Vagina (tissue), 2 donors: ENCODE measurements at regions not wholly inside any gene's neighbourhood (a gene's known extent, or its start where the extent isn't known, plus 50 kb on each side); places are given as distances from the start of the nearest gene placed in this dataset.

Experiments
- POLR2A ChIP-seq, 2 donors: fragments of 450-650 bp; IDR thresholded peaks; one replicate each; pipeline ENCODE4 v1.6.1; 2017; ENCODE audit warnings: antibody characterized with exemption in 2 of 2, mild to moderate bottlenecking in 2 of 2, moderate library complexity in 2 of 2
- POLR2AphosphoS5 ChIP-seq, 2 donors: sonication (generic); formaldehyde crosslinking; IDR thresholded peaks; one replicate each; pipeline ENCODE4 v1.9.0; 2017; ENCODE audit warnings: antibody characterized with exemption in 2 of 2, mild to moderate bottlenecking in 2 of 2, low read depth in 1 of 2; ENCODE audit not compliant: insufficient read depth in 1 of 2
- TF ChIP-seq, protein P1 (sequence below), 3 experiments: fragments of 450-650 bp in 2 of 3; fragments of 200-600 bp in 1 of 3; sonication (generic) in 1 of 3; IDR thresholded peaks; one replicate each; pipeline ENCODE4 v1.5.1; 2017 to 2019; ENCODE audit warnings: antibody characterized with exemption in 3 of 3, mild to moderate bottlenecking in 2 of 3, moderate library complexity in 2 of 3

DNA sequence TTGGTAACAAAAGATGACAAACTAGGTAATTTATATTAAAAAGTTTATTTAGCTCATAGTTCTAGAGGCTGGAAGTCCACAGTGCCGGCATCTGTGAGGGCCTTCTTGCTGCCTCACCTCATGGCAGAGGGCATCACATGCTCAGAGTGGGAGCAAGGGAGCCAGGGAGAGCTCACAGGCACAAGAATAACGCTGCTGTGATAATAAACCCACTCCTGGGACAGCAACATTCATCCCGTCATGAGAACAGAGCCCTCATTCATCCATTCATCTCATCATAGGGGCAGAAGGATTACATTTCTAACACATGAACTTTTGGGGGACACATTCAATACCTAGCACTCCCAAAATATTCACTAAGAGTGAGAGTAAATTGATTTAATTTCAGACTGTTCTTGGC lies 170.6 kb upstream of the AKR1E2 start:
- TF ChIP-seq, protein P1, sequence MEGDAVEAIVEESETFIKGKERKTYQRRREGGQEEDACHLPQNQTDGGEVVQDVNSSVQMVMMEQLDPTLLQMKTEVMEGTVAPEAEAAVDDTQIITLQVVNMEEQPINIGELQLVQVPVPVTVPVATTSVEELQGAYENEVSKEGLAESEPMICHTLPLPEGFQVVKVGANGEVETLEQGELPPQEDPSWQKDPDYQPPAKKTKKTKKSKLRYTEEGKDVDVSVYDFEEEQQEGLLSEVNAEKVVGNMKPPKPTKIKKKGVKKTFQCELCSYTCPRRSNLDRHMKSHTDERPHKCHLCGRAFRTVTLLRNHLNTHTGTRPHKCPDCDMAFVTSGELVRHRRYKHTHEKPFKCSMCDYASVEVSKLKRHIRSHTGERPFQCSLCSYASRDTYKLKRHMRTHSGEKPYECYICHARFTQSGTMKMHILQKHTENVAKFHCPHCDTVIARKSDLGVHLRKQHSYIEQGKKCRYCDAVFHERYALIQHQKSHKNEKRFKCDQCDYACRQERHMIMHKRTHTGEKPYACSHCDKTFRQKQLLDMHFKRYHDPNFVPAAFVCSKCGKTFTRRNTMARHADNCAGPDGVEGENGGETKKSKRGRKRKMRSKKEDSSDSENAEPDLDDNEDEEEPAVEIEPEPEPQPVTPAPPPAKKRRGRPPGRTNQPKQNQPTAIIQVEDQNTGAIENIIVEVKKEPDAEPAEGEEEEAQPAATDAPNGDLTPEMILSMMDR (IDR thresholded peaks at IDR 0.05): no peak
- TF ChIP-seq POLR2A (IDR thresholded peaks at IDR 0.05): no peak
- TF ChIP-seq POLR2AphosphoS5 (IDR thresholded peaks at IDR 0.05; ENCODE audit: insufficient read depth in 1 of 2, low read depth in 1 of 2): no peak
